ENCODE measurements at regions not wholly inside any gene's neighbourhood (a gene's known extent, or its start where the extent isn't known, plus 50 kb on each side); places are given as distances from the start of the nearest gene placed in this dataset.

DNA sequence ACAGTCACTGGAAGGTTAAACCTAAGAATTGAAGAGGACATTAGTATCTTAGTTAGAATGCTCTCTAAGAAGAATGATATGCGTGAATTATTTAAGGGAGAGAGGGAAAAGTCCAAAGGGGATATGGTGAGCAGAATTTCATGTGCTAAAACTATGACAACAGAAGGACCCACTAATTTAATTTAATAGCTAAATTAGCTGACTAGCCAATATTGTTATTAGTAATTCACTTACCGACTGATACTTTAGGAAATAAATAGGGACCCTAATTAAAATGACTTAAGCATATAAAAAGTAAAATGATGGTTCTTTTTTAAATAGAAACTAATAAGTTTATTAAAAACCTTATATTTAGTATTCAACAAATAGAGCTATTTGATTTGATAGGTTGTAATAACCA, 179.6 kb downstream of the RASSF9 start:
- POLR2A ChIA-PET = no interaction called here
- TF ChIP-seq NFRKB (IDR thresholded peaks at IDR 0.05) (no peak), LEF1 (IDR thresholded peaks at IDR 0.05; ENCODE audit: borderline replicate concordance) (no peak), TARDBP (IDR thresholded peaks at IDR 0.05) (no peak), SUZ12 (IDR thresholded peaks at IDR 0.05) (no peak), ZNF384 (IDR thresholded peaks at IDR 0.05) (no peak)
- no peak for DNase-seq (ENCODE audit: extremely low spot score)
- CTCF ChIA-PET = no interaction called here

DNA sequence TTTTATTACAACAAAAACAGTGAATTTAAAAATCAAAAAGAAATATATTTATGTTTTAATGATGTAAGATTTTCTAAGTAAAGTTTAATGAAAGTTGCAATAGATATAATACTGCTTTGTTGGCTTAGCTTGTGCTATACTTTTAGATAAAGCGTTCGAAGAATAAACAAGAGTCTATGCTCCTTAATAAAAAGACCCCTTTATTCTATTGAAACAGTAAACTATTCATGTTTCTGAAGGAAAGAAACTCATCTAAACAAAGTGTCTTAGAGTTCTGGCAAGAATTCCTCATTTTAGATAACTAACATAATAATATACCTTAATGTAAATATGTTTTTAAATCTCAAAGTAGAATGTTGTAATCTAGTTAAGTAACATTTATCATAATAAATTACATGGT, 179.0 kb downstream of the RASSF9 start:
- ChIA-PET CTCF (no interaction called here), POLR2A (no interaction called here)
- DNase-seq (ENCODE audit: extremely low spot score) = no peak
- TF ChIP-seq LEF1 (IDR thresholded peaks at IDR 0.05; ENCODE audit: borderline replicate concordance) (no peak), BHLHE40 (IDR thresholded peaks at IDR 0.05; ENCODE audit: borderline replicate concordance) (no peak), ZNF384 (IDR thresholded peaks at IDR 0.05) (no peak), FOXK2 (IDR thresholded peaks at IDR 0.05) (no peak), TARDBP (IDR thresholded peaks at IDR 0.05) (no peak), FOXM1 (IDR thresholded peaks at IDR 0.05; ENCODE audit: borderline replicate concordance) (no peak), L3MBTL2 (conservative IDR thresholded peaks at IDR 0.05) (no peak), SUZ12 (IDR thresholded peaks at IDR 0.05) (no peak), CTBP1 (IDR thresholded peaks at IDR 0.05; ENCODE audit: borderline replicate concordance) (no peak), HDGF (IDR thresholded peaks at IDR 0.05; ENCODE audit: borderline replicate concordance) (no peak), ARNT (IDR thresholded peaks at IDR 0.05) (no peak), NFRKB (IDR thresholded peaks at IDR 0.05) (no peak), FOXA1 (IDR thresholded peaks at IDR 0.05) (no peak), SP1 (IDR thresholded peaks at IDR 0.05) (no peak), ELF4 (IDR thresholded peaks at IDR 0.05) (no peak)
- TF ChIP-seq, protein P1, sequence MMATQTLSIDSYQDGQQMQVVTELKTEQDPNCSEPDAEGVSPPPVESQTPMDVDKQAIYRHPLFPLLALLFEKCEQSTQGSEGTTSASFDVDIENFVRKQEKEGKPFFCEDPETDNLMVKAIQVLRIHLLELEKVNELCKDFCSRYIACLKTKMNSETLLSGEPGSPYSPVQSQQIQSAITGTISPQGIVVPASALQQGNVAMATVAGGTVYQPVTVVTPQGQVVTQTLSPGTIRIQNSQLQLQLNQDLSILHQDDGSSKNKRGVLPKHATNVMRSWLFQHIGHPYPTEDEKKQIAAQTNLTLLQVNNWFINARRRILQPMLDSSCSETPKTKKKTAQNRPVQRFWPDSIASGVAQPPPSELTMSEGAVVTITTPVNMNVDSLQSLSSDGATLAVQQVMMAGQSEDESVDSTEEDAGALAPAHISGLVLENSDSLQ (IDR thresholded peaks at IDR 0.05) = no peak

DNA sequence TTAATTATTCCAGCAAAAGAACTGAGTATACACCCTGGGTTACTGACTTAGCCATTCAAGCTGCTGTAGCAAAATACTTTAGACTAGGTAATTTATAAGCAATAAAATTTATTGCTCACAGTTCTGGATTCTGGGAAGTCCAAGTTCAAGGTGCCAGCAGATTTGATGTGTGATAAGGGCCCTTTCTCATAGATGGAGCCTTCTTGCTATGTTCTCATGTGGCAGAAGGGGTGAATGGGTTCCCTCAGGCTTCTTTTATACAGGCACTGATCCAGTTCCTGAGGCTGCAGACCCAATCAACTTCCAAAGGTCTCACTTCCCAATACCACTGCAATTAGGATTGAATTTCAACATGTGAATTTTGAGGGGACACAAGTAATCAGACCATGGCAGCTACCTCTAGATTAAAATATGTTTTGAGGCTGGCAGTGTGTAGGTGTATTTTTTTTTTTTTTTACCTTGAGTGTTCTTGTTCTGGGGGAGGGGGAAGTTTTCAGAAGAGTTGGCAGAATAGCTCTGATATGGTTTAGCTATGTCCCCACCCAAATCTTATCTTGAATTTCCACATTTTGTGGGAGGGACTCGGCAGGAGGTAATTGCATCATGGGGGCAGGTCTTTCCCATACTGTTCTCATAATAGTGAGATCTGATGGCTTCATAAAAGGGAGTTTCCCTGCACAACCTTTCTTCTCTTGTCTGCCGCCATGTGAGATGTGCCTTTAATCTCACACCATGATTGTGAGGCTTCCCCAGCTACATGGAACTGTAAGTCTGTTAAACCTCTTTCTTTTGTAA, 178.2 kb downstream of the RASSF9 start:
- POLR2A ChIA-PET = no interaction called here
- no peak for DNase-seq (ENCODE audit: extremely low spot score)
- CTCF ChIA-PET = no interaction called here
- TF ChIP-seq BHLHE40 (IDR thresholded peaks at IDR 0.05; ENCODE audit: borderline replicate concordance) (no peak), FOXM1 (IDR thresholded peaks at IDR 0.05; ENCODE audit: borderline replicate concordance) (no peak), HDGF (IDR thresholded peaks at IDR 0.05; ENCODE audit: borderline replicate concordance) (no peak), LEF1 (IDR thresholded peaks at IDR 0.05; ENCODE audit: borderline replicate concordance) (no peak), SUZ12 (IDR thresholded peaks at IDR 0.05) (no peak), ZNF384 (IDR thresholded peaks at IDR 0.05) (no peak), SP1 (IDR thresholded peaks at IDR 0.05) (no peak), FOXK2 (IDR thresholded peaks at IDR 0.05) (no peak), L3MBTL2 (conservative IDR thresholded peaks at IDR 0.05) (no peak), CTBP1 (IDR thresholded peaks at IDR 0.05; ENCODE audit: borderline replicate concordance) (no peak), ELF4 (IDR thresholded peaks at IDR 0.05) (no peak), FOXA1 (IDR thresholded peaks at IDR 0.05) (no peak)
- TF ChIP-seq, protein P1 (IDR thresholded peaks at IDR 0.05) = no peak

DNA sequence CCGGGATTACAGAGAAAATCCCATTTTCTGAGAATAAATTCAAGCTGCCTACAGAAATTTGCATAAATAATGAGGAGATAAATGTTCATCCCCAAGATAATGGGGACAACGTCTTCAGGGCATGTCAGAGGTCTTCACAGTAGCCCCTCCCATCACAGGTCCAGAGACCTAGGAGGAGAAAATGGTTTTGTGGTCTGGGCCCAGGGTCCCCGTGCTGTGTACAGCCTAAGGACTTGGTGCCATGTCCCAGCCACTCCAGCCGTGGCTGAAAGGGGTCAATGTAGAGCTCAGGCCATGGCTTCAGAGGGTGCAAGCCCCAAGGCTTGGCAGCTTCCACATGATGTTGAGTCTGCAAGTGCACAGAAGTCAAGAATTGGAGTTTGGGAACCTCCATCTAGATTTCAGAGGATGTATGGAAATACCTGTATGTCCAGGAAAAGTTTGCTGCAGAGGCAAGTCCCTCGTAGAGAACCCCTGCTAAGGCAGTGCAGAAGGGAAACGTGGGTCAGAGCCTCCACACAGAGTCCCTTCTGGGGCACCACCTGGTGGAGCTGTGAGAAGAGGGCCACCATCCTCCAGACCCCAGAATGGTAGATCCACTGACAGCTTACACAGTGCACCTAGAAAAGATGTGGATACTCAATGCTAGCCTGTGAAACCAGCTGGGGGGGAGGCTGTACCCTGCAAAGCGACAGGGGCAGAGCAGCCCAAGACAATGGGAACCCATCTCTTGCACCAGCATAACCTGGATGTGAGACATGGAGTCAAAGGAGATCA, 176.3 kb downstream of the RASSF9 start:
- POLR2A ChIA-PET = no interaction called here
- no peak for DNase-seq (ENCODE audit: extremely low spot score)
- TF ChIP-seq NFRKB (IDR thresholded peaks at IDR 0.05) = no peak
- TF ChIP-seq SUZ12 (IDR thresholded peaks at IDR 0.05) = no peak
- CTCF ChIA-PET = no interaction called here

DNA sequence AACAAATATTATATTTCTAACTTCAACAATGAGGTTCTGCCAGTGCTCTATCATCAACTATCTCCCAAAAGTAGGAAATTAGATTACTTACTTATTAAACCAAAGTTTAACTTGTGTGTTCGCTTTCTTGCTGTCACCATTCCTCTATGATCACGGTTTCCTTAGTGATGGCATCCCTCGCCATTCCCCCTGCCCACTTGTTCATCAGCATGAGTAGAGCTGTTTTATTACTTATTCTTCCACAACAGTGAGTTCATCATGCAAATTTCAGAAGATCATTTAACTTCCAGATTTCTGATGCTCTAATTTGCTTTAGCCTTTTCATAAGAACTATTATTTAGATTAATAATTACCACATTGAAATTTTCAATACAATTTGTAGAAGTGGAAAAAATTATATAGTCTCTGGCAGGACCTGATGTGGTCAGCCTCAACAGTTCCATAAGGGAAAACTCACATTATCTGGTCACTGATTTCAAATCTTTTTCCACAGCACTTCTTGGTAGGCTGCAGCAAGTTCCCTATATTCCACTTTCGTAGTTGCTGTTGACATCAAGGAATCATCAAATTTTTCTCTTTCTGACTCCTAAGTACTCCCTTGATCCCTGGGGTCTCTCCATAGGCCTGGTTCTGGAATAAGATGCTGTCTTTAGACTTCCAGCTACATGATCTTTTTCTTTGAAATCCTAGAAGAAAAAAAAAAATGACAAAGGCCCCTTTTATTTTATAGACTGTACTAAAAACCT, 174.6 kb downstream of the RASSF9 start:
- POLR2A ChIA-PET = no interaction called here
- CTCF ChIA-PET = no interaction called here
- TF ChIP-seq NFRKB (IDR thresholded peaks at IDR 0.05) (no peak), ELF4 (IDR thresholded peaks at IDR 0.05) (no peak), TARDBP (IDR thresholded peaks at IDR 0.05) (no peak)
- TF ChIP-seq, protein P1 (IDR thresholded peaks at IDR 0.05) = no peak
- no peak for DNase-seq (ENCODE audit: extremely low spot score)

DNA sequence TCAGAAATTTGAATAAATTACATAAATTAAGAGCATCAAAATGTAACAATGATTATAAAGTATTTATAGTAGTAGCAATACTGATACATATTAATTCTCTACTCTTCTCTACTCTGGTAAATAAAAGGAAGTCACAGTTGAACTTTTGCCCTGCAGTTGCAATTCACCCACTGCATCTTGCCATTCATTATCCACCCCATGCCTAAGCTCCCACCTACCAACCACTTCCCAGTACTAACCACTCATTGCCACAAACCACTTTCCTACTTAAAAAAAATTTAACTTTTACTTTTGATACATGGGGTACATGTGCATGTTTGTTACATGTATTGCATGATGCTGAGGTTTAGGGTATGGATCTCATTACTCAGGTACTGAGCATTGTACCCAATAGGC, 174.0 kb downstream of the RASSF9 start:
- no peak for DNase-seq (ENCODE audit: extremely low spot score)
- TF ChIP-seq LEF1 (IDR thresholded peaks at IDR 0.05; ENCODE audit: borderline replicate concordance) = no peak
- TF ChIP-seq FOXK2 (IDR thresholded peaks at IDR 0.05) = no peak
- no peak for TF ChIP-seq L3MBTL2 (conservative IDR thresholded peaks at IDR 0.05)
- TF ChIP-seq ELF4 (IDR thresholded peaks at IDR 0.05) = no peak
- no peak for TF ChIP-seq ARNT (IDR thresholded peaks at IDR 0.05)
- POLR2A ChIA-PET = no interaction called here
- CTCF ChIA-PET = no interaction called here
